ENCODE measurements at regions not wholly inside any gene's neighbourhood (a gene's known extent, or its start where the extent isn't known, plus 50 kb on each side); places are given as distances from the start of the nearest gene placed in this dataset.

- peaks cover 2% of the 10 kb centered on the region for H3K36me3 Mint-ChIP-seq
These were observed 131.4 kb upstream of the MDFIC start for GRCh38 chr7:114790521-114790920.

GRCh38 chr7:114791771-114792170, 130.1 kb upstream of the MDFIC start:
- no peak for DNase-seq (ENCODE audit: low spot score in 2 of 2, unreplicated experiment in 2 of 2)
- Mint-ChIP-seq H3K27ac (no peak overlapping the region), H3K9me3 (peaks cover 10% of the 10 kb centered on the region), H3K36me3 (peaks cover 2% of the 10 kb centered on the region), H3K4me3 (no peak overlapping the region), H3K27me3 (ENCODE audit: low read depth) (no peaks in the 10 kb centered on the region), H3K4me1 (peaks cover 4% of the 10 kb centered on the region)
- no peak for TF ChIP-seq CTCF (IDR thresholded peaks at IDR 0.05; ENCODE audit: unreplicated experiment)

More at GRCh38 chr7:114790521-114790920, 131.4 kb upstream of the MDFIC start:
- Mint-ChIP-seq H3K27me3 (ENCODE audit: low read depth) (no peaks in the 10 kb centered on the region), H3K9me3 (peaks cover 10% of the 10 kb centered on the region), H3K27ac (no peak overlapping the region), H3K4me1 (peaks cover 6% of the 10 kb centered on the region), H3K4me3 (no peak overlapping the region)
- TF ChIP-seq CTCF (IDR thresholded peaks at IDR 0.05; ENCODE audit: unreplicated experiment) = no peak
- no peak for DNase-seq (ENCODE audit: low spot score in 2 of 2, unreplicated experiment in 2 of 2)

- Mint-ChIP-seq H3K36me3 (peaks cover 2% of the 10 kb centered on the region), H3K9me3 (peaks cover 9% of the 10 kb centered on the region), H3K4me1 (peaks cover 4% of the 10 kb centered on the region), H3K27ac (no peak overlapping the region), H3K4me3 (no peak overlapping the region), H3K27me3 (ENCODE audit: low read depth) (no peaks in the 10 kb centered on the region)
- no peak for DNase-seq (ENCODE audit: low spot score in 2 of 2, unreplicated experiment in 2 of 2)
- TF ChIP-seq CTCF (IDR thresholded peaks at IDR 0.05; ENCODE audit: unreplicated experiment) = no peak
These were observed 128.6 kb upstream of the MDFIC start for GRCh38 chr7:114793155-114793845.

- H3K4me1 Mint-ChIP-seq = peaks cover 4% of the 10 kb centered on the region
- H3K4me3 Mint-ChIP-seq = no peak overlapping the region
- no peak overlapping the region for H3K27ac Mint-ChIP-seq
- H3K36me3 Mint-ChIP-seq = no peaks in the 10 kb centered on the region
- H3K9me3 Mint-ChIP-seq = no peaks in the 10 kb centered on the region
- TF ChIP-seq CTCF (IDR thresholded peaks at IDR 0.05; ENCODE audit: unreplicated experiment) = no peak
- no peak for DNase-seq (ENCODE audit: low spot score in 2 of 2, unreplicated experiment in 2 of 2)
- H3K27me3 Mint-ChIP-seq (ENCODE audit: low read depth) = no peaks in the 10 kb centered on the region
These were observed 126.4 kb upstream of the MDFIC start for GRCh38 chr7:114795475-114795874.

- no peak overlapping the region for H3K27ac Mint-ChIP-seq
- H3K4me3 Mint-ChIP-seq = no peak overlapping the region
- H3K36me3 Mint-ChIP-seq = no peaks in the 10 kb centered on the region
- peaks cover 4% of the 10 kb centered on the region for H3K4me1 Mint-ChIP-seq
- H3K27me3 Mint-ChIP-seq (ENCODE audit: low read depth) = no peaks in the 10 kb centered on the region
- no peaks in the 10 kb centered on the region for H3K9me3 Mint-ChIP-seq
- no peak for DNase-seq (ENCODE audit: low spot score in 2 of 2, unreplicated experiment in 2 of 2)
- no peak for TF ChIP-seq CTCF (IDR thresholded peaks at IDR 0.05; ENCODE audit: unreplicated experiment)
These were observed 122.3 kb upstream of the MDFIC start for GRCh38 chr7:114799628-114800028.
